Ishikawa (cell line): ENCODE measurements at regions not wholly inside any gene's neighbourhood (a gene's known extent, or its start where the extent isn't known, plus 50 kb on each side); places are given as distances from the start of the nearest gene placed in this dataset.

ENCODE experiments used
- EP300 ChIP-seq: IDR thresholded peaks from 2 replicates; pipeline ENCODE4 v1.6.1; 2012; ENCODE audit warnings: borderline replicate concordance
- RAD21 ChIP-seq: IDR thresholded peaks from 2 replicates; pipeline ENCODE4 v1.6.1; 2012; ENCODE audit warnings: low read depth
- TF ChIP-seq, protein P1 (sequence below): IDR thresholded peaks from 2 replicates; pipeline ENCODE4 v1.6.1; 2012; ENCODE audit warnings: low read depth, mild to moderate bottlenecking

DNA sequence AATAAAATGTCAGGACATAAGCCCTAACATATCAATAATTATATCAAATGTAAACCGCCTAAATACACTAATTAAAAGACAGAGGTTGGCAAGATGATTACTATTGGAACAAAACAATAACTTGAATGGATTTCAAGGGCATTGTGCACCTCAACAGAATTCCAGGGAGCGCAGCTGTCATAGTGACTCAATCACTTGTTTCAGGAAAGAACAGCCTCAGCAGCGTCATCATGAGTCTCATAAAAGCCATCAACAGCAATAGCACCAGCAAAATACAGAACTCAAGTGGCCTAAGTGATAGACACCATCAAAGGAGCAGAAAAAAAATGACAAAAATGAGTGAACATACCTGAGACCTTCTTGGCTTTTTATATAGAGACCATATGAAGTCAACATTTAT, 632.7 kb upstream of the NR5A2 start:
- TF ChIP-seq RAD21 (no peak), EP300 (no peak)
- TF ChIP-seq, protein P1, sequence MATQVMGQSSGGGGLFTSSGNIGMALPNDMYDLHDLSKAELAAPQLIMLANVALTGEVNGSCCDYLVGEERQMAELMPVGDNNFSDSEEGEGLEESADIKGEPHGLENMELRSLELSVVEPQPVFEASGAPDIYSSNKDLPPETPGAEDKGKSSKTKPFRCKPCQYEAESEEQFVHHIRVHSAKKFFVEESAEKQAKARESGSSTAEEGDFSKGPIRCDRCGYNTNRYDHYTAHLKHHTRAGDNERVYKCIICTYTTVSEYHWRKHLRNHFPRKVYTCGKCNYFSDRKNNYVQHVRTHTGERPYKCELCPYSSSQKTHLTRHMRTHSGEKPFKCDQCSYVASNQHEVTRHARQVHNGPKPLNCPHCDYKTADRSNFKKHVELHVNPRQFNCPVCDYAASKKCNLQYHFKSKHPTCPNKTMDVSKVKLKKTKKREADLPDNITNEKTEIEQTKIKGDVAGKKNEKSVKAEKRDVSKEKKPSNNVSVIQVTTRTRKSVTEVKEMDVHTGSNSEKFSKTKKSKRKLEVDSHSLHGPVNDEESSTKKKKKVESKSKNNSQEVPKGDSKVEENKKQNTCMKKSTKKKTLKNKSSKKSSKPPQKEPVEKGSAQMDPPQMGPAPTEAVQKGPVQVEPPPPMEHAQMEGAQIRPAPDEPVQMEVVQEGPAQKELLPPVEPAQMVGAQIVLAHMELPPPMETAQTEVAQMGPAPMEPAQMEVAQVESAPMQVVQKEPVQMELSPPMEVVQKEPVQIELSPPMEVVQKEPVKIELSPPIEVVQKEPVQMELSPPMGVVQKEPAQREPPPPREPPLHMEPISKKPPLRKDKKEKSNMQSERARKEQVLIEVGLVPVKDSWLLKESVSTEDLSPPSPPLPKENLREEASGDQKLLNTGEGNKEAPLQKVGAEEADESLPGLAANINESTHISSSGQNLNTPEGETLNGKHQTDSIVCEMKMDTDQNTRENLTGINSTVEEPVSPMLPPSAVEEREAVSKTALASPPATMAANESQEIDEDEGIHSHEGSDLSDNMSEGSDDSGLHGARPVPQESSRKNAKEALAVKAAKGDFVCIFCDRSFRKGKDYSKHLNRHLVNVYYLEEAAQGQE: no peak
